ENCODE measurements at regions not wholly inside any gene's neighbourhood (a gene's known extent, or its start where the extent isn't known, plus 50 kb on each side); places are given as distances from the start of the nearest gene placed in this dataset.

DNA sequence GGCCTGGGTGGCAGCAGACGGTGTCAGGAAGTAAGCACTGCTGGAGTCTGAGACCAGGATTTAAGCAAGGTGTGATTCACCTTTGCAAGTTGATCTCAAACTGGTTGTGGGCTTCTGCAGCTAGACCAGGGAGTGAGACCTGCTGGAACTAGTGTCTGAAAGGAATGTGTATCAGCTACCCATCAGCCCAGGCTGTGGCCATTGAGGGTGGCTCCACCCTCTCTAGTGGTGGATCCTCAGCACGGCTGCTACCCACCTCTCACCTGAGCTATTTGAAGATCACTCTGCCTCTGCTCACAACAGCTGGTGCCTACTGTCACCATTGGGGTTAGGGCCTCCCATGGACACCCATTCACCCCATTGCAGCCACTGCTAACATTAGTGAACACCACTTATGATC, 140.3 kb upstream of the DCBLD2 start:
- TF ChIP-seq, protein P1, sequence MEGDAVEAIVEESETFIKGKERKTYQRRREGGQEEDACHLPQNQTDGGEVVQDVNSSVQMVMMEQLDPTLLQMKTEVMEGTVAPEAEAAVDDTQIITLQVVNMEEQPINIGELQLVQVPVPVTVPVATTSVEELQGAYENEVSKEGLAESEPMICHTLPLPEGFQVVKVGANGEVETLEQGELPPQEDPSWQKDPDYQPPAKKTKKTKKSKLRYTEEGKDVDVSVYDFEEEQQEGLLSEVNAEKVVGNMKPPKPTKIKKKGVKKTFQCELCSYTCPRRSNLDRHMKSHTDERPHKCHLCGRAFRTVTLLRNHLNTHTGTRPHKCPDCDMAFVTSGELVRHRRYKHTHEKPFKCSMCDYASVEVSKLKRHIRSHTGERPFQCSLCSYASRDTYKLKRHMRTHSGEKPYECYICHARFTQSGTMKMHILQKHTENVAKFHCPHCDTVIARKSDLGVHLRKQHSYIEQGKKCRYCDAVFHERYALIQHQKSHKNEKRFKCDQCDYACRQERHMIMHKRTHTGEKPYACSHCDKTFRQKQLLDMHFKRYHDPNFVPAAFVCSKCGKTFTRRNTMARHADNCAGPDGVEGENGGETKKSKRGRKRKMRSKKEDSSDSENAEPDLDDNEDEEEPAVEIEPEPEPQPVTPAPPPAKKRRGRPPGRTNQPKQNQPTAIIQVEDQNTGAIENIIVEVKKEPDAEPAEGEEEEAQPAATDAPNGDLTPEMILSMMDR (IDR thresholded peaks at IDR 0.05; ENCODE audit: insufficient read depth, low read depth, low read length, missing control alignments): no peak
- DNase-seq (ENCODE audit: low read depth): no peak
- no peak overlapping the region for H3K4me3 ChIP-seq (ENCODE audit: low read depth, low read length)

DNA sequence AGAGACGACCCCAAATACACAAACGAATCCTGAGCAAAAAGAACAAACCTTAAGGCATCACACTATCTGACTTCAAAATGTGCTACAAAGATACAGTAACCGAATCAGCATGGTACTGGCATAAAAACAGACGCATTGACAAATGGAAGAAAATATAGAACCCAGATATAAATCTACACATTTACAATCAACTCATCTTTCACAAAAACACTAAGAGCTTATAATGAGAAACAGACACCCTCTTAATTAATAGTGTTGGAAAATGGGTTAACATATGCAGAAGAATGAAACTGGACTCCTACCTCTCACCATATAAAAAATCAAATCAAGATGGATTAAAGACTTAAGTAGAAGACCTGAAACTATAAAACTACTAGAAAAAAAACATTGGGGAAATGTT, 130.3 kb upstream of the DCBLD2 start:
- DNase-seq (ENCODE audit: low read depth): no peak

DNA sequence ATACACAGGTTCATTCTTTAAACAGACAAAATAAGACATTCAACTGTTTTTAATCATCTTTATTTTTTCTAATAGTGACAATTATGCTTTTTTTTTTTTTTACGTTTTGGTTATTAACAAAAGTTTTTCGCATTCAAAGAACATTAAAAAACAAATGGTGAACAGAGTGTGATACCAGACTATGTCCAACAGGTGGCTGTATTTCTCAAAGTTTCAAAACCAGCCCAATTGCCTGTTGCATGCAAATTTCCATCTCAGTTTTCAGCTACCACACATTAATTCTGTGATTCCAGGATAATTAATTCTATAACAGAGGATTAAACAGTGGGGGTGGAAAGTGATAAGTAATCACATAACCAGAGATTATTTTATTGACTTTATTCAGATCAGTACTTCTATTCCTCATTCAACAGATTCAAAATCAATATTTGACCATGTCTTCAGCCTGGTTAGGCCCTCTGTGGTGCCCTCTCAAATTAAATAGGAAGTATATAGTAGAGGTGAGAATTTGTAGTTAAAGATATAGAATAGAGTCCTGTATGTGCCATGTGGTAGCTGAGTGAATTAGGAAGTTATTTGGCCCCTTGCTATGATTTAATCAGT, 122.2 kb upstream of the DCBLD2 start:
- DNase-seq (ENCODE audit: low read depth): peak; percentile 48
- H3K4me3 ChIP-seq (ENCODE audit: low read depth, low read length): no peak overlapping the region

More for the DNA sequence above, 130.3 kb upstream of the DCBLD2 start:
- TF ChIP-seq, protein P1 (IDR thresholded peaks at IDR 0.05; ENCODE audit: insufficient read depth, low read depth, low read length, missing control alignments): no peak
- H3K4me3 ChIP-seq (ENCODE audit: low read depth, low read length): no peak overlapping the region

DNA sequence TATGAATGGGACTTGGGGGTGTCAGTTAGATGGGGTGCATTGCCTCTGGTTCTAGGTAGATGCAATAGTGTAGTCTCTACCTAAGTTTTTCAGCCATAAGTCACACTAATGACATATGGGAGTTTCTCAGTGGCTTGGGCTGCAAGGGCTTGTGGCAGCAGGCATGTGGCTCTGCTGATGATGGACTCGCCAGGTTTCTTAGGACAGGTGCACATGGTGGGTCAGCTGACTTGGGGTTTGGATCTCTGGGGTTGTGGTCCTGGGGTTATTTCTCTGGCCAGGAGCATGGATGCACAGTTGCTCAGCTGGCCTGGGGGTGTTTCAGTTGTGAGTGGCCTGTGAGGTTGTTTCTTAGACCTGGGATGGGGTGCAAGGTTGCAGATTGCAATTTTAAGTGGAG, 120.0 kb upstream of the DCBLD2 start:
- H3K4me3 ChIP-seq (ENCODE audit: low read depth, low read length): no peak overlapping the region
- TF ChIP-seq, protein P1 (IDR thresholded peaks at IDR 0.05; ENCODE audit: insufficient read depth, low read depth, low read length, missing control alignments): no peak
- no peak for DNase-seq (ENCODE audit: low read depth)

More for the DNA sequence above, 122.2 kb upstream of the DCBLD2 start:
- TF ChIP-seq, protein P1 (IDR thresholded peaks at IDR 0.05; ENCODE audit: insufficient read depth, low read depth, low read length, missing control alignments): peak; percentile 55

DNA sequence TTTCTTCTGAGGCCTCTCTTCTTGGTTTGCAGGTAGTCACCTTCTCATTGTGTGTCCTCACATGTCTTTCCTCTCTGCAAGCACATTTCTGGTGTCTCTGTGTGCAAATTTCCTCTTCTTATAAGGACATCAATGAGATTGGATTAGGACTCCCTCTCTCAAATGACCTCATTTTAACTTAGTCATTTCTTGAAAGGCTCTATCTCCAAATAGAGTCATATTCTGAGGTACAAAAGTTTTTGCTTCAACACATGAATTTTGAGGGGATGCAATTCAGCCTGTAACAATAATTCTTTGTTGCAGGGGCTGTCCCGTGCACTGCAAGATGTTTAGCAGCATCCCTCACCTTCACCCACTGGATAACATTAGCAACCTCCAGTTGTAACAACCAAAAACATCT, 115.0 kb upstream of the DCBLD2 start:
- no peak for DNase-seq (ENCODE audit: low read depth)
- TF ChIP-seq, protein P1 (IDR thresholded peaks at IDR 0.05; ENCODE audit: insufficient read depth, low read depth, low read length, missing control alignments): no peak
- H3K4me3 ChIP-seq (ENCODE audit: low read depth, low read length): no peak overlapping the region

DNA sequence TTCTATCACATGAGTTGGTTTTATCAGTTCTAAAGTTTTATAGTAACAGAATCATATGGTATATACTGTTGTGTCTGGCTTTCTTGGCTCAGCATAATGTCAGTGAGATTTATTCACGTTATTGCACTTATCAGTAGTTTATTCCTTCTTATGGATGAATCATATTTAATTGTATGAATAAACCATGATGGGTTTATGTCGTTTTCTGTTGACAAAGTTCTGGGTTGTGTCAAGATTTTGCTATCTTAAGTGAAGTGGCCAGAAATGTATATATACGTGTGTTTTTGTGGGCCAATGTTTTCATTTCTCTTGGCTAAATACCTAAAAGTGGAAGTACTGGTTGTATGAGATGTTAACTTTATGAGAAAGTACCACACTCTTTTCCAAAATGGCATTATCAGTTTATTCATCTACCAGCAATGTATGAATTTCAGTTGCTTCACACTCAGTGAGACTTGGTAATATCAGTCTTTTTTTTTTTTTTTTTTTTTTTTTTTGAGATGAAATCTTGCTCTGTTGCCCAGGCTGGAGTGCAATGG, 112.4 kb upstream of the DCBLD2 start:
- TF ChIP-seq, protein P1 (IDR thresholded peaks at IDR 0.05; ENCODE audit: insufficient read depth, low read depth, low read length, missing control alignments): no peak
- no peak for DNase-seq (ENCODE audit: low read depth)
- H3K4me3 ChIP-seq (ENCODE audit: low read depth, low read length): no peak overlapping the region

DNA sequence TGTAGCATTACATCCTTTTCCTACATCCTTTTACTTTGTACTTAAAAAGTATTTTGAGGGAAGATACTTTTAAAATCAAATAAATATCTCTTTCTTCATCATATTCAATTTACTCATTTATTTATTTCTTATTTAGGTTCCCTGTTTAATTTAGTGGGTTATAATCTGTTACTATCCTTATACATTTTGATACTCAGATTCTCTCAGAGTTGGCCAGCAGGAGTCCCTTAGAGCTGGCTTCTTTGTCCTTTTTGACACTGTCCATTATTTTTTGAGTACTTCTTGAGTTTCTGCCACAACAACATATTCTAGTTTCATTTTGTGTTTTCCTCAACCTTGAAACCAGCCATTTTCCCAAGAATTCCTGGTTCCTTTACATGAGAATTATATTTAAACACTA, 111.6 kb upstream of the DCBLD2 start:
- H3K4me3 ChIP-seq (ENCODE audit: low read depth, low read length): no peak overlapping the region
- TF ChIP-seq, protein P1 (IDR thresholded peaks at IDR 0.05; ENCODE audit: insufficient read depth, low read depth, low read length, missing control alignments): no peak
- no peak for DNase-seq (ENCODE audit: low read depth)

All from GM12865 (cell line).